SH-SY5Y (cell line): ENCODE measurements at regions not wholly inside any gene's neighbourhood (a gene's known extent, or its start where the extent isn't known, plus 50 kb on each side); places are given as distances from the start of the nearest gene placed in this dataset.

Experiments
- GATA2 ChIP-seq: IDR thresholded peaks from 2 replicates; pipeline ENCODE4 v1.6.1; 2011; ENCODE audit warnings: mild to moderate bottlenecking, low read depth, low read length
- GATA3 ChIP-seq: IDR thresholded peaks from 2 replicates; pipeline ENCODE4 v1.6.1; 2011; ENCODE audit warnings: low read depth, mild to moderate bottlenecking, low read length, moderate library complexity

DNA sequence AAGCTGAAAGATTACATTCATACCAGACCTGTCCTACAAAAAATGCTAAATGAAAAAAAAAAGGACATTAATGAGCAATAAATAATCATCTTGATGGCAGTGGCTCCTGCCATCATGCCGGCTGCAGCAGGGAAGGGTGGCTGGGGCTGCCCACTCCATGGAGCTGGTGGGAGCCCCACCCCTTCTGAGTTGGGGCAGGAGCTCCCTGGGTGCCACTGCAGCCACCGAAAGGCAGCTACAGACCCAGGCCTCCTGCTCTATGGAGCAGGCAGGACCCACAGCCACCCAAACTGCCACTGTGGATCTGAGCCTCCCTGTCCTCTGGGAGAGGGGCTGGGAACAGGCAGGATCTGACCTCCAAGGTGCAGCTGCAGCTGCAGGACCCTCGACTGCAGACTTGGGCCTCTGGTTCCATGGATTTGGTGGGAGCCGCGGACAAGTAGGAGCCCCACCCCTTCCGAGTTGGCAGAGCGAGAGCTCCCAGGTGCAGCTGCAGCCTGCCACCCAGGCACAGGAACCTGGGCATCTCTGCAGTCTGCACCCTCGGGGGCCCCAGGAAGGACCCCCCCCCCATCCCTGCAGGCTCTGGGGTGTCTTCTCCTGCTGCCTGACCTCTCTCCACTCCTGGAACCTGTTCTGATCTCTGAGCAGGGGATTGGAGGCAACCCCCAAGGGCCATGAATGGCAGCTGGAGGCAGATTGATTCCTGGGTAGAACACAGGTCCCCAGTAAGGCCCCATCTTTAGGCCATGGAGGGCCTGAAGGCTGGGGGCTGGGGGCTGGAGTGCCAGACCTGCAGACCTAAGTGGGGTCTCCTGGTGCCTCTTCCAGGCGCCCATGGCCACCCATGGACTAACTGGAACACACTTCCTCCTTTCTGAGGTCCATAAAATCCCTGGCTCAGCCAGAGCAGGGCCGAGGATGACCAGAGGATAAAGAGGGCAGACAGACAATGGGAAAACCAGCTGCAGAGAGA is 70.4 kb upstream of the TTC14 start:
- no peak for TF ChIP-seq GATA2
- TF ChIP-seq GATA3, result no peak

GRCh38 chr3:180534828-180535227 is 67.1 kb upstream of the TTC14 start:
- TF ChIP-seq GATA2, result no peak
- TF ChIP-seq GATA3, result no peak

- TF ChIP-seq GATA2 (no peak), GATA3 (no peak)
These were observed 63.5 kb upstream of the TTC14 start for GRCh38 chr3:180538493-180538892.

- TF ChIP-seq GATA3 (no peak), GATA2 (no peak)
These were observed 58.1 kb upstream of the TTC14 start for GRCh38 chr3:180543877-180544276.

DNA sequence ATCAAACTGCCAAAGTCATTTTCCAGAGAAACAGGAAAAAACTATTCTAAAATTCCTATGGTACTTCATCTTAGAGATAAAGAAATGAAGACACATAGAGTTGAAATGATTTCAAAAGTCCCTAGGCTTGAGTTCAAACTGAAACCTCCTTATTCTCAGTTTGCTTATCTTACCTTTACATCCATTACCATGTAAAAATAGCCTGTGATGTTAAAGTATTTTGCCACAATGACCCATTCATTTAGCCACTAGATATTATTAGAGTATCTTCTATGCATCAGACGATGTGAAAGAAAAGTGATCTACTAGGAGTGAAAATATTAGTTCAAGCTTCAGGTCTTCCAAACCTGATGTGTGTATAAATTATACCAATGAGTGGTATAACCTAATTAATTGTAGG is 55.1 kb upstream of the TTC14 start:
- TF ChIP-seq GATA3, result no peak
- TF ChIP-seq GATA2, result no peak

DNA sequence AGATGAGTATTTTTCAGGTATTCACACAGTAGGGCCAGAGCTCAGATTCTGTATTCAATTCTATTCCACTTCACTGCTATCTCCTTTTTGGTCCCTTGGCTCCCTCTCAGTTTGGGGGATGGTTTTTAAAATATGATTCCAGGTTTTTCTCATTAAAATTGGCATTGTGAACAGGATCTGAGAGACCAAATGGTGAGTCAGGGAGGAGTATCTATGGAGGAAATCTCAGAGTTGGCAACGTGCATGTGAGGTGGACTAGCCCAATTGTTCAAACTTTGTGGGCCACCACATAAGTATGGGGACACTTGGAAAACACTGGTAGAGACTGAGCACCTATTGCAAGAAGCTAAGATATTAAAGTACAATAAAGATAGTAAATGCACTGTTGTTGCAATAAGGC is 53.9 kb upstream of the TTC14 start:
- TF ChIP-seq GATA3 (no peak), GATA2 (no peak)
